ENCODE measurements at regions not wholly inside any gene's neighbourhood (a gene's known extent, or its start where the extent isn't known, plus 50 kb on each side); places are given as distances from the start of the nearest gene placed in this dataset.
A peak's percentile ranks its signal among the peaks of the same experiment; 100 is the strongest.

- Histone ChIP-seq H3K4me2 (ENCODE audit: low read length) (no peak overlapping the region), H3K27ac (ENCODE audit: low read depth, low read length) (no peak overlapping the region), H3K27me3 (ENCODE audit: insufficient read depth, low read length) (no peaks in the 10 kb centered on the region), H4K20me1 (ENCODE audit: insufficient read depth, low read length) (no peaks in the 10 kb centered on the region), H3K36me3 (ENCODE audit: insufficient read depth, low read length) (no peaks in the 10 kb centered on the region), H3K9ac (ENCODE audit: low read length) (no peak overlapping the region), H3K4me3 (ENCODE audit: insufficient read depth, low read depth, low read length) (no peak overlapping the region), H3K4me1 (ENCODE audit: insufficient read depth, low read length) (no peaks in the 10 kb centered on the region), H3K79me2 (ENCODE audit: insufficient read depth, low read length) (no peaks in the 10 kb centered on the region), H3K9me3 (ENCODE audit: insufficient read depth, low read depth, low read length) (no peaks in the 10 kb centered on the region), H2AFZ (ENCODE audit: low read depth, low read length) (no peak overlapping the region)
- TF ChIP-seq EZH2 (IDR thresholded peaks at IDR 0.05; ENCODE audit: insufficient read depth, low read length) (no peak), CTCF (IDR thresholded peaks at IDR 0.05; ENCODE audit: insufficient read depth, low read depth, low read length) (no peak)
- DNase-seq (ENCODE audit: low read depth), result no peak
- no peak overlapping the region for H3K4me3 Mint-ChIP-seq (ENCODE audit: unreplicated experiment)
- no peaks in the 10 kb centered on the region for H3K36me3 Mint-ChIP-seq (ENCODE audit: low read depth, unreplicated experiment)
- no peak overlapping the region for H3K27ac Mint-ChIP-seq (ENCODE audit: unreplicated experiment)
- FAIRE-seq, result no peak
- peaks cover 5% of the 10 kb centered on the region for H3K4me1 Mint-ChIP-seq (ENCODE audit: low read depth, unreplicated experiment)
- no peaks in the 10 kb centered on the region for H3K27me3 Mint-ChIP-seq (ENCODE audit: low read depth, unreplicated experiment)
- no peaks in the 10 kb centered on the region for H3K9me3 Mint-ChIP-seq (ENCODE audit: unreplicated experiment)
These were observed 236.7 kb upstream of the IPO5 start for GRCh38 chr13:97716746-97717145.

GRCh38 chr13:97719736-97720135 is 233.7 kb upstream of the IPO5 start:
- Mint-ChIP-seq H3K4me1 (ENCODE audit: low read depth, unreplicated experiment) (peaks cover 18% of the 10 kb centered on the region), H3K4me3 (ENCODE audit: unreplicated experiment) (no peak overlapping the region), H3K27ac (ENCODE audit: unreplicated experiment) (peak overlapping the region; percentile 58), H3K9me3 (ENCODE audit: unreplicated experiment) (no peaks in the 10 kb centered on the region), H3K27me3 (ENCODE audit: low read depth, unreplicated experiment) (no peaks in the 10 kb centered on the region), H3K36me3 (ENCODE audit: low read depth, unreplicated experiment) (no peaks in the 10 kb centered on the region)
- Histone ChIP-seq H3K79me2 (ENCODE audit: insufficient read depth, low read length) (no peaks in the 10 kb centered on the region), H3K4me3 (ENCODE audit: insufficient read depth, low read depth, low read length) (no peak overlapping the region), H3K36me3 (ENCODE audit: insufficient read depth, low read length) (no peaks in the 10 kb centered on the region), H3K4me2 (ENCODE audit: low read length) (no peak overlapping the region), H4K20me1 (ENCODE audit: insufficient read depth, low read length) (no peaks in the 10 kb centered on the region), H2AFZ (ENCODE audit: low read depth, low read length) (no peak overlapping the region), H3K9me3 (ENCODE audit: insufficient read depth, low read depth, low read length) (no peaks in the 10 kb centered on the region), H3K4me1 (ENCODE audit: insufficient read depth, low read length) (no peaks in the 10 kb centered on the region), H3K27ac (ENCODE audit: low read depth, low read length) (no peak overlapping the region), H3K9ac (ENCODE audit: low read length) (no peak overlapping the region), H3K27me3 (ENCODE audit: insufficient read depth, low read length) (no peaks in the 10 kb centered on the region)
- FAIRE-seq (no peak), DNase-seq (ENCODE audit: low read depth) (no peak)
- TF ChIP-seq CTCF (IDR thresholded peaks at IDR 0.05; ENCODE audit: insufficient read depth, low read depth, low read length) (no peak), EZH2 (IDR thresholded peaks at IDR 0.05; ENCODE audit: insufficient read depth, low read length) (no peak)

GRCh38 chr13:97720896-97721295 is 232.6 kb upstream of the IPO5 start:
- Histone ChIP-seq H3K9me3 (ENCODE audit: insufficient read depth, low read depth, low read length) (no peaks in the 10 kb centered on the region), H3K36me3 (ENCODE audit: insufficient read depth, low read length) (no peaks in the 10 kb centered on the region), H4K20me1 (ENCODE audit: insufficient read depth, low read length) (no peaks in the 10 kb centered on the region), H3K79me2 (ENCODE audit: insufficient read depth, low read length) (no peaks in the 10 kb centered on the region), H3K9ac (ENCODE audit: low read length) (no peak overlapping the region), H3K4me2 (ENCODE audit: low read length) (no peak overlapping the region), H3K4me3 (ENCODE audit: insufficient read depth, low read depth, low read length) (no peak overlapping the region), H3K27me3 (ENCODE audit: insufficient read depth, low read length) (no peaks in the 10 kb centered on the region), H3K4me1 (ENCODE audit: insufficient read depth, low read length) (no peaks in the 10 kb centered on the region), H3K27ac (ENCODE audit: low read depth, low read length) (no peak overlapping the region), H2AFZ (ENCODE audit: low read depth, low read length) (no peak overlapping the region)
- Mint-ChIP-seq H3K27ac (ENCODE audit: unreplicated experiment) (no peak overlapping the region), H3K4me1 (ENCODE audit: low read depth, unreplicated experiment) (peaks cover 18% of the 10 kb centered on the region), H3K9me3 (ENCODE audit: unreplicated experiment) (no peaks in the 10 kb centered on the region), H3K36me3 (ENCODE audit: low read depth, unreplicated experiment) (no peaks in the 10 kb centered on the region), H3K4me3 (ENCODE audit: unreplicated experiment) (no peak overlapping the region), H3K27me3 (ENCODE audit: low read depth, unreplicated experiment) (no peaks in the 10 kb centered on the region)
- FAIRE-seq (no peak), DNase-seq (ENCODE audit: low read depth) (no peak)
- TF ChIP-seq CTCF (IDR thresholded peaks at IDR 0.05; ENCODE audit: insufficient read depth, low read depth, low read length), result no peak
- no peak for TF ChIP-seq EZH2 (IDR thresholded peaks at IDR 0.05; ENCODE audit: insufficient read depth, low read length)
